Osteocyte (in vitro differentiated cells): ENCODE measurements at regions not wholly inside any gene's neighbourhood (a gene's known extent, or its start where the extent isn't known, plus 50 kb on each side); places are given as distances from the start of the nearest gene placed in this dataset.

ENCODE experiments used
- DNase-seq: peaks from one replicate; pipeline ENCODE4 v3.0.0; 2021; ENCODE audit warnings: mixed read lengths; ENCODE audit not compliant: unreplicated experiment; ENCODE audit errors: extremely low spot score
- H3K27ac Mint-ChIP-seq: one replicate; pipeline ENCODE4 v1.8.0; 2021; ENCODE audit warnings: mild to moderate bottlenecking, mixed read lengths; ENCODE audit not compliant: unreplicated experiment
- H3K27me3 Mint-ChIP-seq: one replicate; pipeline ENCODE4 v1.8.0; 2021; ENCODE audit warnings: mixed read lengths; ENCODE audit not compliant: unreplicated experiment
- H3K36me3 Mint-ChIP-seq: one replicate; pipeline ENCODE4 v1.8.0; 2021; ENCODE audit warnings: mixed read lengths; ENCODE audit not compliant: unreplicated experiment
- H3K4me1 Mint-ChIP-seq: one replicate; pipeline ENCODE4 v1.8.0; 2021; ENCODE audit warnings: mixed read lengths; ENCODE audit not compliant: unreplicated experiment
- H3K4me3 Mint-ChIP-seq: one replicate; pipeline ENCODE4 v1.8.0; 2021; ENCODE audit warnings: mild to moderate bottlenecking, moderate library complexity, mixed read lengths; ENCODE audit not compliant: unreplicated experiment
- H3K9me3 Mint-ChIP-seq: one replicate; pipeline ENCODE4 v1.8.0; 2021; ENCODE audit warnings: mixed read lengths; ENCODE audit not compliant: unreplicated experiment
- CTCF ChIP-seq: fragments of 200-600 bp; sonication (generic); IDR thresholded peaks from 2 replicates; pipeline ENCODE4 v1.5.0; 2021; ENCODE audit warnings: antibody characterized with exemption, mild to moderate bottlenecking, moderate library complexity

GRCh38 chr14:97283005-97283403 is 485.8 kb downstream of the VRK1 start:
- no peak overlapping the region for H3K4me3 Mint-ChIP-seq
- H3K27ac Mint-ChIP-seq, result no peak overlapping the region
- TF ChIP-seq CTCF, result no peak
- H3K27me3 Mint-ChIP-seq, result no peaks in the 10 kb centered on the region
- H3K36me3 Mint-ChIP-seq, result no peaks in the 10 kb centered on the region
- no peaks in the 10 kb centered on the region for H3K4me1 Mint-ChIP-seq
- DNase-seq, result no peak
- peaks cover 35% of the 10 kb centered on the region for H3K9me3 Mint-ChIP-seq

- DNase-seq, result no peak
- H3K9me3 Mint-ChIP-seq, result peaks cover 37% of the 10 kb centered on the region
- H3K27me3 Mint-ChIP-seq, result no peaks in the 10 kb centered on the region
- no peak overlapping the region for H3K4me3 Mint-ChIP-seq
- no peak overlapping the region for H3K27ac Mint-ChIP-seq
- no peaks in the 10 kb centered on the region for H3K36me3 Mint-ChIP-seq
- H3K4me1 Mint-ChIP-seq, result no peaks in the 10 kb centered on the region
- no peak for TF ChIP-seq CTCF
Observed at GRCh38 chr14:97283426-97283825, 486.2 kb downstream of the VRK1 start.

- Mint-ChIP-seq H3K27ac (no peak overlapping the region), H3K36me3 (no peaks in the 10 kb centered on the region), H3K4me3 (no peak overlapping the region), H3K4me1 (no peaks in the 10 kb centered on the region), H3K9me3 (peaks cover 37% of the 10 kb centered on the region), H3K27me3 (no peaks in the 10 kb centered on the region)
- no peak for TF ChIP-seq CTCF
- DNase-seq, result no peak
Observed at GRCh38 chr14:97283841-97284240, 486.7 kb downstream of the VRK1 start.

DNA sequence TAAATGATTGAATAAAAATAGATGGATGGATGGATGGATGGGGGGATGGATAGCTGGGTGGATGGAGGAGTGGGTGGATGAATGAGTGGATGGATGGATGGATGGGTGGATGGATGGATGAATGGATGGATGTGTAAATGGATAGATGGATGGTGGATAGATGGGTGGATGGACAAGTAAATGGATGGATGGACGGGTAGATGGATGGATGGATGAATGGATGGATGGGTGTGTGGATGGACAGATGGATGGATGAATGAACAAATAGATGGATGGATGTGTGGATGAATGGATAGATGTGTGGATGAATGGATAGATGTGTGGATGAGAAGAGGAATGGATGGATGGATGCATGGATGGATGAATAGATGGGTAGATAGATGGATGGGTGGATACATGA is 490.8 kb downstream of the VRK1 start:
- TF ChIP-seq CTCF, result no peak
- Mint-ChIP-seq H3K27ac (no peak overlapping the region), H3K27me3 (no peaks in the 10 kb centered on the region), H3K4me1 (no peaks in the 10 kb centered on the region), H3K9me3 (peaks cover 16% of the 10 kb centered on the region), H3K36me3 (no peaks in the 10 kb centered on the region), H3K4me3 (no peak overlapping the region)
- DNase-seq, result no peak

DNA sequence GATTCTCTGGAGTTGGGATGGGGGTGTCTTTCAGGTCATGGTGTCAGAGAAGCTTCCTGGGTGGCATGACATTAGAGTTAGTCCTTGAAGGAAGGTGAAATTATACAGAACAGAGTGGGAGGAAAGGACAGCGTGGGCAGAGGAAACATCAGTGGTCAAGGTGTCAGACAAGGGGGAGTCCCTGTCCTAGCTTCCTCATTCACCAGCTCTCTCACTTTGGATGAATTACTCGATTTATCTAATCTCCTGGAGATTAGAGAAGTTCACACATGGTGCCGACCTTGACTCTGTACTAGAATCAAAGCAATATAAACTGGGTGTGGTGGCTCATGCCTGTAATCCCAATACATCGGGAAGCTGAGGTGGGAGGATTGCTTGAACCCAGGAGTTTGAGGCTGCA is 492.9 kb downstream of the VRK1 start:
- Mint-ChIP-seq H3K9me3 (peaks cover 8% of the 10 kb centered on the region), H3K27ac (no peak overlapping the region), H3K27me3 (no peaks in the 10 kb centered on the region), H3K4me1 (no peaks in the 10 kb centered on the region), H3K4me3 (no peak overlapping the region), H3K36me3 (no peaks in the 10 kb centered on the region)
- TF ChIP-seq CTCF, result no peak
- DNase-seq, result no peak
